ENCODE measurements at regions not wholly inside any gene's neighbourhood (a gene's known extent, or its start where the extent isn't known, plus 50 kb on each side); places are given as distances from the start of the nearest gene placed in this dataset.

- H3K4me3 ChIP-seq (ENCODE audit: low read depth, low read length), result no peak overlapping the region
- no peak for TF ChIP-seq CTCF (IDR thresholded peaks at IDR 0.05; ENCODE audit: low read depth, low read length)
Observed at GRCh38 chr19:31992750-31993149, 352.7 kb upstream of the ZNF507 start.

- TF ChIP-seq CTCF (IDR thresholded peaks at IDR 0.05; ENCODE audit: low read depth, low read length), result no peak
Observed at GRCh38 chr19:31995546-31995945, 349.9 kb upstream of the ZNF507 start.

GRCh38 chr19:32010071-32010470 is 335.3 kb upstream of the ZNF507 start:
- TF ChIP-seq CTCF (IDR thresholded peaks at IDR 0.05; ENCODE audit: low read depth, low read length), result no peak
- no peak overlapping the region for H3K4me3 ChIP-seq (ENCODE audit: low read depth, low read length)

More at GRCh38 chr19:31995546-31995945, 349.9 kb upstream of the ZNF507 start:
- H3K4me3 ChIP-seq (ENCODE audit: low read depth, low read length), result no peak overlapping the region

GRCh38 chr19:32012206-32012605 is 333.2 kb upstream of the ZNF507 start:
- H3K4me3 ChIP-seq (ENCODE audit: low read depth, low read length), result no peak overlapping the region
- no peak for TF ChIP-seq CTCF (IDR thresholded peaks at IDR 0.05; ENCODE audit: low read depth, low read length)

- TF ChIP-seq CTCF (IDR thresholded peaks at IDR 0.05; ENCODE audit: low read depth, low read length), result no peak
- no peak overlapping the region for H3K4me3 ChIP-seq (ENCODE audit: low read depth, low read length)
Observed at GRCh38 chr19:32012886-32013631, 332.4 kb upstream of the ZNF507 start.

GRCh38 chr19:32017176-32017953 is 328.0 kb upstream of the ZNF507 start:
- H3K4me3 ChIP-seq (ENCODE audit: low read depth, low read length), result no peak overlapping the region

More at GRCh38 chr19:32017176-32017953, 328.0 kb upstream of the ZNF507 start:
- no peak for TF ChIP-seq CTCF (IDR thresholded peaks at IDR 0.05; ENCODE audit: low read depth, low read length)

All from WI38 (cell line).